Spleen (tissue), 7 donors: ENCODE measurements at regions not wholly inside any gene's neighbourhood (a gene's known extent, or its start where the extent isn't known, plus 50 kb on each side); places are given as distances from the start of the nearest gene placed in this dataset.

Experiments used
- POLR2AphosphoS5 ChIP-seq, 3 donors: sonication (generic); formaldehyde crosslinking; IDR thresholded peaks; one replicate each; pipeline ENCODE4 v1.5.1; 2017; ENCODE audit warnings: antibody characterized with exemption in 3 of 3
- TF ChIP-seq, protein P1 (sequence below), 11 experiments: fragments of 200-600 bp in 7 of 11; fragments of 450-650 bp in 4 of 11; sonication (generic) in 4 of 11; IDR thresholded peaks in 8 of 11; conservative IDR thresholded peaks in 3 of 11; 1 replicate in 7 of 11; 2 replicates in 4 of 11; pipeline versions ENCODE4 v1.4.0 to v1.8.0; 2016 to 2021; ENCODE audit warnings: antibody characterized with exemption in 11 of 11, inconsistent platforms in 4 of 11, mild to moderate bottlenecking in 1 of 11
- donor health status: DM: no; HTN: no; CAD: no; lungs with moderate emphysema.
- donor health status: DM: no; HTN: no; CAD: no.
- donor health status: DM: no; HTN: no; CAD: no.

DNA sequence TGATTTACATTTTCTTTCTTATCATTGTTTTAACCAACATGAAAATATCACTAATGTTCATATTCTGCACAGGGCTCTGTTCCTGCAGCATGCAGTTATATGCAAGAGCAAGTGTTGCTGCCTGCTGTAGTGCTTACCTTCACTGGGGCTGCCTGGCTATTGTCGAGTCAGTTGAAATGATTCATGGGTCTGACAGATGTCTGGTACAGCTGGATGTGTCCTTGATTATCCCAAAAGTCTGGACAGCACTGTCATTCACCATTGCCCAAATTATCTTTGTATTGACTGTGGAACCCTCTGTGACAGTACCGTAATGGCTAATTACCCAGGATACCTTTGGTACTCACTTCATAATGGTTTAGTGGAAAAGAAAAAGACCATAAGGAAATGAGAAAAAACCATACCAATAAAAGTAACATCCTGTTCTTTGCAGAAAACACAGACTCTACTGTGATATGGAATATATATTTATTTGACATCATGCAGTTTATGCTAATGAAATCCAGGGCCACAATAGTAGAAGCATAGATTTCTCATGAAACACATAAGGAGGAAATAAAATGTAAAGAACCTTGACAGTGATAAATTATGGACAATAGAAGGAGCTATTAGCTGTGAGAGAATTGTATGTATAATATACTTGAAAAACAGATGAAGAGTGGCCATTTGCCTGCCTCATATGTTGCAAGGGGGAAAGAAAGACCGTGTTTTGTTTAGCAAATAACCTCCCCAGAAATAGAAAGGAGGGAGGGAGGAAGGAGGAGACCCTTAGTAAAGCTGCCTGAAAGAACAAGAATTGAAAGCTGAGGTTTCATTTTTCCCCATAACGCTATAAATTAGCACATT lies 249.8 kb upstream of the ATP5MC3 start:
- TF ChIP-seq, protein P1, sequence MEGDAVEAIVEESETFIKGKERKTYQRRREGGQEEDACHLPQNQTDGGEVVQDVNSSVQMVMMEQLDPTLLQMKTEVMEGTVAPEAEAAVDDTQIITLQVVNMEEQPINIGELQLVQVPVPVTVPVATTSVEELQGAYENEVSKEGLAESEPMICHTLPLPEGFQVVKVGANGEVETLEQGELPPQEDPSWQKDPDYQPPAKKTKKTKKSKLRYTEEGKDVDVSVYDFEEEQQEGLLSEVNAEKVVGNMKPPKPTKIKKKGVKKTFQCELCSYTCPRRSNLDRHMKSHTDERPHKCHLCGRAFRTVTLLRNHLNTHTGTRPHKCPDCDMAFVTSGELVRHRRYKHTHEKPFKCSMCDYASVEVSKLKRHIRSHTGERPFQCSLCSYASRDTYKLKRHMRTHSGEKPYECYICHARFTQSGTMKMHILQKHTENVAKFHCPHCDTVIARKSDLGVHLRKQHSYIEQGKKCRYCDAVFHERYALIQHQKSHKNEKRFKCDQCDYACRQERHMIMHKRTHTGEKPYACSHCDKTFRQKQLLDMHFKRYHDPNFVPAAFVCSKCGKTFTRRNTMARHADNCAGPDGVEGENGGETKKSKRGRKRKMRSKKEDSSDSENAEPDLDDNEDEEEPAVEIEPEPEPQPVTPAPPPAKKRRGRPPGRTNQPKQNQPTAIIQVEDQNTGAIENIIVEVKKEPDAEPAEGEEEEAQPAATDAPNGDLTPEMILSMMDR (IDR thresholded peaks at IDR 0.05 in 8 of 11, conservative IDR thresholded peaks at IDR 0.05 in 3 of 11): no peak
- TF ChIP-seq POLR2AphosphoS5 (IDR thresholded peaks at IDR 0.05): no peak
